CD4-positive, alpha-beta T cell treated with Interleukin-17A for 4 hours (primary cell): ENCODE measurements at regions not wholly inside any gene's neighbourhood (a gene's known extent, or its start where the extent isn't known, plus 50 kb on each side); places are given as distances from the start of the nearest gene placed in this dataset.

Source experiments
- DNase-seq: peaks from one replicate; pipeline ENCODE4 v3.0.0-alpha.2; 2020; ENCODE audit warnings: mixed read lengths

- no peak for DNase-seq
Measured at GRCh38 chr2:14120376-14120775, 512.1 kb upstream of the LRATD1 start.

- DNase-seq, result no peak
Measured at GRCh38 chr2:14123436-14124103, 508.9 kb upstream of the LRATD1 start.

GRCh38 chr2:14125624-14126293 lies 506.8 kb upstream of the LRATD1 start:
- DNase-seq, result no peak

GRCh38 chr2:14126846-14127245 lies 505.7 kb upstream of the LRATD1 start:
- DNase-seq, result no peak

GRCh38 chr2:14127765-14128164 lies 504.8 kb upstream of the LRATD1 start:
- DNase-seq, result no peak

- no peak for DNase-seq
Measured at GRCh38 chr2:14132386-14132785, 500.1 kb upstream of the LRATD1 start.

GRCh38 chr2:14134771-14135170 lies 497.7 kb upstream of the LRATD1 start:
- DNase-seq, result no peak

- no peak for DNase-seq
Measured at GRCh38 chr2:14136030-14136429, 496.5 kb upstream of the LRATD1 start.

- no peak for DNase-seq
Measured at GRCh38 chr2:14137643-14138042, 494.9 kb upstream of the LRATD1 start.

GRCh38 chr2:14140009-14140550 lies 492.4 kb upstream of the LRATD1 start:
- no peak for DNase-seq

- no peak for DNase-seq
Measured at GRCh38 chr2:14143435-14143834, 489.1 kb upstream of the LRATD1 start.

GRCh38 chr2:14148216-14148615 lies 484.3 kb upstream of the LRATD1 start:
- no peak for DNase-seq

GRCh38 chr2:14157816-14158215 lies 474.7 kb upstream of the LRATD1 start:
- no peak for DNase-seq

- no peak for DNase-seq
Measured at GRCh38 chr2:14180333-14180732, 452.2 kb upstream of the LRATD1 start.

GRCh38 chr2:14182227-14182946 lies 450.1 kb upstream of the LRATD1 start:
- DNase-seq, result no peak

GRCh38 chr2:14185906-14186305 lies 446.6 kb upstream of the LRATD1 start:
- DNase-seq, result no peak

GRCh38 chr2:14188446-14188845 lies 444.1 kb upstream of the LRATD1 start:
- DNase-seq, result no peak

GRCh38 chr2:14189929-14190328 lies 442.6 kb upstream of the LRATD1 start:
- no peak for DNase-seq

GRCh38 chr2:14194233-14194632 lies 438.3 kb upstream of the LRATD1 start:
- DNase-seq, result no peak

- DNase-seq, result no peak
Measured at GRCh38 chr2:14197293-14197692, 435.2 kb upstream of the LRATD1 start.

- DNase-seq, result no peak
Measured at GRCh38 chr2:14199040-14199439, 433.5 kb upstream of the LRATD1 start.

GRCh38 chr2:14219306-14219705 lies 413.2 kb upstream of the LRATD1 start:
- no peak for DNase-seq

- no peak for DNase-seq
Measured at GRCh38 chr2:14220101-14220500, 412.4 kb upstream of the LRATD1 start.

- no peak for DNase-seq
Measured at GRCh38 chr2:14221466-14221865, 411.1 kb upstream of the LRATD1 start.
